ENCODE measurements at regions not wholly inside any gene's neighbourhood (a gene's known extent, or its start where the extent isn't known, plus 50 kb on each side); places are given as distances from the start of the nearest gene placed in this dataset.

GRCh38 chr20:60966766-60967165, 285.3 kb upstream of the CDH4 start:
- Mint-ChIP-seq H3K27ac (no peak overlapping the region), H3K36me3 (no peaks in the 10 kb centered on the region), H3K9me3 (no peaks in the 10 kb centered on the region)
- DNase-seq (ENCODE audit: low spot score in 2 of 2) (no peak), ATAC-seq (no peak)

DNA sequence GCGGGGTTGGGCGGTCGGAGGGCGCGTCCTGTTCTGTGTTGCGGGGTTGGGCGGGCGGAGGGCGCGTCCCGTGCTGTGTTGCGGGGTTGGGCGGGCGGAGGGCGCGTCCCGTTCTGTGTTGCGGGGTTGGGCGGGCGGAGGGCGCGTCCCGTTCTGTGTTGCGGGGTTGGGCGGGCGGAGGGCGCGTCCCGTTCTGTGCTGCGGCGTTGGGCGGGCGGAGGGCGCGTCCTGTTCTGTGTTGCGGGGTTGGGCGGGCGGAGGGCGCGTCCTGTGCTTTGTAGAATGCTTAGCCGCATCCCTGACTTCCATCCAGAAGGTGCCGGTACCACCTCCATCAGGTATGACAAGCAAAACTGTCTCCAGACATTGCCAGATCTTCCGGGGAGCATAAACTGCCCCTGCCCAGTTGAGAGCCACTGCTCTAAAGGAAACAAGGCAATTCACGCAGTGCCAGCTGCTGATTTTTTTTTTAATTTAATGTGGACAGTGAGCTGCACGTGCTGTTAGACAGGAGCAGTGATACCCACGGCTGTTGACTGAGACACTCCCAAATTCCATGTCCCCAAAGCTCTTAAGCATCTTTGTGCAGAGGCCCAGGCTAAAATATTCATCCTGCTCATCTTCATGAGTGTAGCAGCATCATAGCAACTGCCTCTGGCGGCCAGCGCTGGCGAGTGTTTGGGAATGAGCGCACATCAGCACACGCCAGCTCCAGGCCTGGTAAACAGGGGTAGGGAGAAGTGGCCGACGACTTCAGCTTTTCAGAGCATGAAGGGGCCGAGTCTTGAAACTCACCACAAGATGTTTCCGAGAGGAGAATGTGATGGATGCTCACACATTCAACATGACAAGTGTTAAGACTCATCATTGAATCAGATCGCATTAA, 284.4 kb upstream of the CDH4 start:
- ATAC-seq = no peak
- no peak for DNase-seq (ENCODE audit: low spot score in 2 of 2)
- H3K27ac Mint-ChIP-seq = no peak overlapping the region
- no peaks in the 10 kb centered on the region for H3K9me3 Mint-ChIP-seq
- H3K36me3 Mint-ChIP-seq = no peaks in the 10 kb centered on the region

GRCh38 chr20:60968853-60969720, 283.0 kb upstream of the CDH4 start:
- Mint-ChIP-seq H3K9me3 (no peaks in the 10 kb centered on the region), H3K27ac (no peak overlapping the region), H3K36me3 (no peaks in the 10 kb centered on the region)
- no peak for ATAC-seq
- no peak for DNase-seq (ENCODE audit: low spot score in 2 of 2)

GRCh38 chr20:60970601-60971000, 281.5 kb upstream of the CDH4 start:
- DNase-seq (ENCODE audit: low spot score in 2 of 2) = no peak
- H3K36me3 Mint-ChIP-seq = no peaks in the 10 kb centered on the region
- ATAC-seq = no peak
- no peak overlapping the region for H3K27ac Mint-ChIP-seq
- no peaks in the 10 kb centered on the region for H3K9me3 Mint-ChIP-seq

DNA sequence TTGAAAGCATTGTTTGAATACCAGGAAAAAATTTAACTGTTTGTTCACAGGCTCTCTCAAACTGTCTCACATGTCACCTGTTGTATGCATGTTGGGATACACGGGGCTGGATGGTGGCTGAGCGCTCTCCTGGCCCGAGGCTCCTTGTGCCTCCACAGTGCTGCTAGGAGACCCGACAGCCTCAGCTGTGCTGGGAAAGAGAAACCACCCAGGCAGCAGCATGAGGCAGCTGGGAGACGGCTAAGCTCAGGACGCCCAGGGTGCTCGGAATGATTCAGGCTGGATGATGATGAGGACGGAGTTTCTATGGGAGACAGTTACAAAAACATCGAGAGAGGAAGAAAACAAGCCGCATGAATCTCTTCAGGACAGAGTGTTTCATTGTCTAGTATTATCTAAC, 278.0 kb upstream of the CDH4 start:
- DNase-seq (ENCODE audit: low spot score in 2 of 2) (no peak), ATAC-seq (no peak)
- Mint-ChIP-seq H3K9me3 (peaks cover 0 to 4% of the 10 kb centered on the region in 2 donors), H3K27ac (no peak overlapping the region), H3K36me3 (no peaks in the 10 kb centered on the region)

GRCh38 chr20:60974441-60974945, 277.6 kb upstream of the CDH4 start:
- H3K9me3 Mint-ChIP-seq = peaks cover 4% of the 10 kb centered on the region in 2 donors
- H3K36me3 Mint-ChIP-seq = no peaks in the 10 kb centered on the region
- DNase-seq (ENCODE audit: low spot score in 2 of 2) = no peak
- ATAC-seq = no peak
- H3K27ac Mint-ChIP-seq = no peak overlapping the region

GRCh38 chr20:60976139-60976538, 275.9 kb upstream of the CDH4 start:
- no peak for DNase-seq (ENCODE audit: low spot score in 2 of 2)
- Mint-ChIP-seq H3K27ac (no peak overlapping the region), H3K36me3 (peaks cover 4 to 5% of the 10 kb centered on the region in 2 donors), H3K9me3 (peaks cover 11 to 17% of the 10 kb centered on the region in 2 donors)
- no peak for ATAC-seq

- no peak for DNase-seq (ENCODE audit: low spot score in 2 of 2)
- no peak for ATAC-seq
- Mint-ChIP-seq H3K9me3 (peaks cover 11 to 17% of the 10 kb centered on the region in 2 donors), H3K36me3 (peaks cover 4 to 5% of the 10 kb centered on the region in 2 donors), H3K27ac (no peak overlapping the region)
Observed at GRCh38 chr20:60976913-60977312, 275.1 kb upstream of the CDH4 start.

DNA sequence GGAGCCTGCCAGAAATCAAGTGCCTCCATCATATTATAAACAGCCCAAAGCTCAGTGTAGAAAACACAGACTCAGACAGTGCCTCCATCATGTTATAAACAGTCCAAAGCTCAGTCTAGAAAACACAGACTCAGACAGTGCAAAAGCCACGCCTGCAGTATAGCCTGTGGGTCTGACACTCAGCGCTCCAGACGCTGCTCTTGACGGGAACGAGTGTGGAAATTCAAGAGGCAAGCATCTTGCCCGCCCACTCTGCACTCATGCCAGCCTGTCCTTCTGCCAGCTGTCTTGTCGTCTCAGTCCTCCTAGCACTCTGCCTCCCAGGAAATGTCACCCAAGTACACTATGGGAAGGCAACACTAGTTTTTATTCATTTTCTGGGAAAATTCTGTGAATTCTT, 274.2 kb upstream of the CDH4 start:
- DNase-seq (ENCODE audit: low spot score in 2 of 2) = no peak
- H3K36me3 Mint-ChIP-seq = peaks cover 4 to 5% of the 10 kb centered on the region in 2 donors
- no peak for ATAC-seq
- H3K27ac Mint-ChIP-seq = no peak overlapping the region
- H3K9me3 Mint-ChIP-seq = peaks cover 11 to 17% of the 10 kb centered on the region in 2 donors

DNA sequence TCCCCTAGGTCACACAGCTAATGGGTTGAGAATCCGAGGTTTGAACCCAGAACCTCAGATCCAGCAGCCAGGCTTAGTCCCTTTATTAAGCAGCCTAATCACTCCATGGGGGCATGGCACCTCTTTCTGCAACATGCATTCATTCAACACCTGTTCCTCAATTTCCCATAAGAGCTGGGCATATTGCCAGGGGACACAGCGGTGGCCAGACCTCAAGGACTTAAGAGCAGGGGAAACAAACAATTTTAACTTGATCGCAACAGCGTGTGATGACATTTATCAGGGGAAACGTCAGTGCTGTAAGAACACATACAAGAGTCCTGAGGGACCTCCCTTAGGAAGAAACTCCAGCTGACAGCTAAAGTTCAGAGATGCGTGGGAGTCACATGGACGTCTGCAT, 267.4 kb upstream of the CDH4 start:
- ATAC-seq (no peak), DNase-seq (ENCODE audit: low spot score in 2 of 2) (no peak)
- no peak overlapping the region for H3K27ac Mint-ChIP-seq

DNA sequence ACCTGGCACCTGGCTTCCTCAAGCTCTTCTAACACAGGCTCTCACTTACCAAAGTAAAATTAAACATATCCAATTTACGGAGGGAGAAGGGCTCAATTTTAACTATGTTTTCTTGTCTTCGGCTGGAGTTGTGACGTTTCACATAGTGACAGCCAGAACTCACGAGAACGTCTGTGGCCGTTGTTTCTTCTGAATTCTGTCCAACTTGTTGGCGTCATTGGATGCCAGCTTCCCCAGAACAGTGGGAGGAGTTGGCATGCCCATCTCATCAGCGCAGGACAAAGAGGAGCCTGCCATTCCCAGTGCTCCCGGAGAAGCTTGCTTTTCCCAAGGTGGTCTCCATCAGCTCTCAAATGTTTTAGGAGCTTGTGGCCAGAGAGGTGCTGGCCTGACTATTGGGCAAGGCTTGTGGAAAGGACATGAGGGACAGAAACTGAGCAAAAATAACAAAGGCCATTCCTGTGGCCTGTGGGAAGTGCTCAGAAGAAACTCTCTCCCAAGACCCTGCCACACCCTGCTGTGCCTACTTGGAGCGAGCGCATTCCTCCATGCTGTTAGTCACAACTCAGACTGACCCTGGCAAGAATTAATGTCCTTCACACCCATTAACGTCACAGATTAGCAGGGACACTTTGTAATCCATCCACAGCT, 265.4 kb upstream of the CDH4 start:
- Mint-ChIP-seq H3K27ac (no peak overlapping the region), H3K9me3 (peaks cover 3 to 8% of the 10 kb centered on the region in 2 donors), H3K36me3 (no peaks in the 10 kb centered on the region)
- DNase-seq (ENCODE audit: low spot score in 2 of 2) (no peak), ATAC-seq (no peak)

More for the DNA sequence above, 267.4 kb upstream of the CDH4 start:
- Mint-ChIP-seq H3K9me3 (peaks cover 10 to 18% of the 10 kb centered on the region in 2 donors), H3K36me3 (peaks cover 4 to 5% of the 10 kb centered on the region in 2 donors)

DNA sequence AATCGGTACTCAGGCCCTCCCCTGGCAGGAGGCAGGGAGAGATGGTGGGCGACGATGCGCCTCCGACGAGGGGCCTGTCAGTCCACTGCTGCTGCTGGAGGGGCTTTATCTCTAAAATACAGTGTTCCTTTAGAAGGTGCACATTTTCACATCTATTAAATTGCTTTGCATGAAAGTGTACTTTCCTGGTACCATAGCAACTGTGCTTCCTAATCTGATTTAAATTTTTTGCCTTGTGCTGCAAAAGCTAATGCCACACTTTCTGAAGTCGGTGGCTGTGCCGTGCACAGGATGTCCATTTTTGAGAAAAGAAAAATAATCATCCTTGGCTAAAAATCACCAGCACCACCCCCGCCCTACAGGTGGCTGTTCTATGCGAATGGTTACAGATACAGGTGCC, 262.0 kb upstream of the CDH4 start:
- Mint-ChIP-seq H3K27ac (no peak overlapping the region), H3K9me3 (peaks cover 0 to 8% of the 10 kb centered on the region in 2 donors), H3K36me3 (no peaks in the 10 kb centered on the region)
- ATAC-seq (no peak), DNase-seq (ENCODE audit: low spot score in 2 of 2) (no peak)

DNA sequence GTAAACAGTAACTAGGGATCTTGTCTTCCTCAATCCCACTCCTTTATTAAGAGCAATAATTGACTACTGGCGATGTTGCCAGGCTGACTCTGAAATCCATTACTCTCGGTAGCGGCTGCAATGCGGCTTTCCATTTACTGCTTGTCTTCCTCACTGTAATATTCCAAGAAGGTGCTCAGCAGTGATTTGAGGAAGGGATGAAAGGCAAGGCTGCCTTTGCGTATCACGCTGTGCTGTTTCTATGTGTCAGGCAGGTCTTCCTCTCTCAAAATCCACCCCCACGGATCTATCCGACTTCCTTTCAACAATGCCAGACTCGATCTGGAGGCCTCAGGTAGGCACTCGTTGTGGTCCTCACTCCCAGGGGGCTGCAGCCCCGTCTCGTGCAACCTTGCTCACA, 261.4 kb upstream of the CDH4 start:
- peaks cover 0 to 3% of the 10 kb centered on the region in 2 donors for H3K9me3 Mint-ChIP-seq
- no peak for DNase-seq (ENCODE audit: low spot score in 2 of 2)
- no peak overlapping the region for H3K27ac Mint-ChIP-seq
- no peaks in the 10 kb centered on the region for H3K36me3 Mint-ChIP-seq
- no peak for ATAC-seq

DNA sequence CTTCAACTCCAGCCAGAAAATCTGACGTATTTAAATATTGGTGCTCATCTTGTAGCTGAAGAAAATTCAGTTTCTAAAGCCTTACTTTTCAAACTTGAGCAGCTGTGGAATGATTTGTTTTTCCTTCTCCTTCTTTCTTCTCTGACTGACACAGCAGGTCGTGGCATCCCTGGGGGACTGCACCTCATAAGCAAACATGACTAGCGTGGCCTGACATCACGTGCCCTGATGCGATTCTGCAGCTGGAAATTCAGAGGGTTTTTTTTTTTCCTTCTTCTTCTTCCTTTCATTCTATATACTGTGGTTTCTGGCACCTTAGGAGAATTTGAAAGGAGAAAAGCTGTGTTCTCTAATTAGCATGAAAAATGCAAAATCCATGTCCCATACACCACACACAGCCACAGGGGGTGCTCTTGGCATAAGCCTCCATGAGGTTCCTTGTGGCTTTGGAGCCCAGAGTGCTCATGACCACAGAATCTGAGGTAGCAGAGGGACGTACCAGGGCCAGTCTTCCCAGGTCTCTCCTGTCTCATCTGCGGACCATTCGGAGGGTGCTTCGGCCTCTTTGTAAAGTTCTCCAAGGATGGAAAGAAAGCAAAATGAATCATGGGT, 258.5 kb upstream of the CDH4 start:
- ATAC-seq (no peak), DNase-seq (ENCODE audit: low spot score in 2 of 2) (no peak)
- Mint-ChIP-seq H3K27ac (no peak overlapping the region), H3K36me3 (no peaks in the 10 kb centered on the region), H3K9me3 (no peaks in the 10 kb centered on the region)

DNA sequence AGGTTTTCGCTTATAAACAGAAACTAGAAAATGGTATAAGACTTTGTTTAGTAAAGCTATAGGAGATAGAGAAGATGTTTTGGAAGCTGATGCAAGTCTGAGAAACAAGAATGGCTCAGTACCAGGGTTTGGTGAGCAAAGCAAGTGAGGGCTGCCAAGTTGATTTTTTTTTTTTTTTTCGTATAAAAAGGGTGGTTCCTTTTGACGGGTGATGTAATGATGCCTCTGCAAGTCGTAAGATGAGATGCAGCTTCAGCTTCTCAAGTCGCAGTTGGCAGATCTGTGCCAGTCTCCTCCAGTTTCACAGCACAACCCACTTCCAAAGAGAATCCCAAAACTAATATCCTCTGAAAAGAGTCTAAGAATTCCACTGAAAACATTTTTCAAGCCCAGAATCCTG, 252.8 kb upstream of the CDH4 start:
- Mint-ChIP-seq H3K27ac (no peak overlapping the region), H3K9me3 (no peaks in the 10 kb centered on the region)
- no peak for ATAC-seq

GRCh38 chr20:61002090-61002489, 250.0 kb upstream of the CDH4 start:
- no peak for ATAC-seq
- no peak for DNase-seq (ENCODE audit: low spot score in 2 of 2)
- H3K36me3 Mint-ChIP-seq = no peaks in the 10 kb centered on the region
- peaks cover 0 to 7% of the 10 kb centered on the region in 2 donors for H3K9me3 Mint-ChIP-seq
- no peak overlapping the region for H3K27ac Mint-ChIP-seq

More for the DNA sequence above, 252.8 kb upstream of the CDH4 start:
- no peak for DNase-seq (ENCODE audit: low spot score in 2 of 2)
- no peaks in the 10 kb centered on the region for H3K36me3 Mint-ChIP-seq

Measured in activated naive CD4-positive, alpha-beta T cell treated with anti-CD3 and anti-CD28 coated beads, Interleukin-2, amount 50 U/mL, for 72 hours (primary cell).